ENCODE measurements at regions not wholly inside any gene's neighbourhood (a gene's known extent, or its start where the extent isn't known, plus 50 kb on each side); places are given as distances from the start of the nearest gene placed in this dataset.
"Not testable (repeated sequence)": the region's sequence is repeated elsewhere in the genome, so short reads cannot be mapped to it uniquely, and the experiment has no call there.

- H3K27ac Mint-ChIP-seq (ENCODE audit: unreplicated experiment); CTCF ChIA-PET; H3K36me3 Mint-ChIP-seq (ENCODE audit: insufficient read depth, unreplicated experiment); H3K27me3 ChIP-seq (replicated peaks; ENCODE audit: control insufficient read depth, insufficient read depth, low read length); H3K9me3 ChIP-seq; POLR2A ChIA-PET; intact Hi-C loops (cut with micrococcal nuclease; ENCODE audit: unreplicated experiment); H3K4me1 ChIP-seq; H3K36me3 ChIP-seq (ENCODE audit: control insufficient read depth, insufficient read depth, low read length); H3K4me3 Mint-ChIP-seq (ENCODE audit: unreplicated experiment); H3K4me3 ChIP-seq (ENCODE audit: low read depth, low read length); H3K27me3 Mint-ChIP-seq (ENCODE audit: insufficient read depth, unreplicated experiment); H3K9me3 Mint-ChIP-seq (ENCODE audit: unreplicated experiment); H3K4me1 Mint-ChIP-seq (ENCODE audit: low read depth, unreplicated experiment); DNase-seq; BruUV-seq (replicated peaks): not testable (repeated sequence)
These were observed 105.8 kb upstream of the ZNF658 start for GRCh38 chr9:66794769-66795168.

GRCh38 chr9:66795723-66796503, 104.6 kb upstream of the ZNF658 start:
- H3K36me3 Mint-ChIP-seq (ENCODE audit: insufficient read depth, unreplicated experiment); BruUV-seq (replicated peaks); H3K4me1 ChIP-seq; H3K27me3 ChIP-seq (replicated peaks; ENCODE audit: control insufficient read depth, insufficient read depth, low read length); H3K4me3 Mint-ChIP-seq (ENCODE audit: unreplicated experiment); H3K27me3 Mint-ChIP-seq (ENCODE audit: insufficient read depth, unreplicated experiment); CTCF ChIA-PET; DNase-seq; H3K9me3 ChIP-seq; H3K9me3 Mint-ChIP-seq (ENCODE audit: unreplicated experiment); H3K36me3 ChIP-seq (ENCODE audit: control insufficient read depth, insufficient read depth, low read length); H3K4me1 Mint-ChIP-seq (ENCODE audit: low read depth, unreplicated experiment); H3K4me3 ChIP-seq (ENCODE audit: low read depth, low read length); POLR2A ChIA-PET; H3K27ac Mint-ChIP-seq (ENCODE audit: unreplicated experiment); intact Hi-C loops (cut with micrococcal nuclease; ENCODE audit: unreplicated experiment): not testable (repeated sequence)

- H3K36me3 Mint-ChIP-seq (ENCODE audit: insufficient read depth, unreplicated experiment); H3K27ac Mint-ChIP-seq (ENCODE audit: unreplicated experiment); H3K4me1 ChIP-seq; H3K4me3 Mint-ChIP-seq (ENCODE audit: unreplicated experiment); DNase-seq; H3K27me3 ChIP-seq (replicated peaks; ENCODE audit: control insufficient read depth, insufficient read depth, low read length); H3K36me3 ChIP-seq (ENCODE audit: control insufficient read depth, insufficient read depth, low read length); H3K4me1 Mint-ChIP-seq (ENCODE audit: low read depth, unreplicated experiment); H3K4me3 ChIP-seq (ENCODE audit: low read depth, low read length); POLR2A ChIA-PET; H3K27me3 Mint-ChIP-seq (ENCODE audit: insufficient read depth, unreplicated experiment); BruUV-seq (replicated peaks); intact Hi-C loops (cut with micrococcal nuclease; ENCODE audit: unreplicated experiment); H3K9me3 ChIP-seq; H3K9me3 Mint-ChIP-seq (ENCODE audit: unreplicated experiment); CTCF ChIA-PET: not testable (repeated sequence)
These were observed 102.5 kb upstream of the ZNF658 start for GRCh38 chr9:66797905-66798616.

- POLR2A ChIA-PET: not testable (repeated sequence)
These were observed 96.9 kb upstream of the ZNF658 start for GRCh38 chr9:66803619-66804018.

GRCh38 chr9:66810247-66810646, 90.3 kb upstream of the ZNF658 start:
- H3K4me3 ChIP-seq (ENCODE audit: low read depth, low read length); H3K36me3 Mint-ChIP-seq (ENCODE audit: insufficient read depth, unreplicated experiment); H3K27ac Mint-ChIP-seq (ENCODE audit: unreplicated experiment); intact Hi-C loops (cut with micrococcal nuclease; ENCODE audit: unreplicated experiment); H3K4me1 ChIP-seq; BruUV-seq (replicated peaks); DNase-seq; H3K9me3 ChIP-seq; H3K4me1 Mint-ChIP-seq (ENCODE audit: low read depth, unreplicated experiment); POLR2A ChIA-PET; H3K4me3 Mint-ChIP-seq (ENCODE audit: unreplicated experiment); H3K9me3 Mint-ChIP-seq (ENCODE audit: unreplicated experiment); H3K27me3 ChIP-seq (replicated peaks; ENCODE audit: control insufficient read depth, insufficient read depth, low read length); CTCF ChIA-PET; H3K27me3 Mint-ChIP-seq (ENCODE audit: insufficient read depth, unreplicated experiment); H3K36me3 ChIP-seq (ENCODE audit: control insufficient read depth, insufficient read depth, low read length): not testable (repeated sequence)

More at GRCh38 chr9:66803619-66804018, 96.9 kb upstream of the ZNF658 start:
- intact Hi-C loops (cut with micrococcal nuclease; ENCODE audit: unreplicated experiment); CTCF ChIA-PET; H3K27me3 Mint-ChIP-seq (ENCODE audit: insufficient read depth, unreplicated experiment); H3K36me3 Mint-ChIP-seq (ENCODE audit: insufficient read depth, unreplicated experiment); H3K4me1 Mint-ChIP-seq (ENCODE audit: low read depth, unreplicated experiment); H3K27ac Mint-ChIP-seq (ENCODE audit: unreplicated experiment); H3K27me3 ChIP-seq (replicated peaks; ENCODE audit: control insufficient read depth, insufficient read depth, low read length); H3K4me1 ChIP-seq; H3K4me3 ChIP-seq (ENCODE audit: low read depth, low read length); DNase-seq; BruUV-seq (replicated peaks); H3K36me3 ChIP-seq (ENCODE audit: control insufficient read depth, insufficient read depth, low read length); H3K4me3 Mint-ChIP-seq (ENCODE audit: unreplicated experiment); H3K9me3 Mint-ChIP-seq (ENCODE audit: unreplicated experiment); H3K9me3 ChIP-seq: not testable (repeated sequence)

DNA sequence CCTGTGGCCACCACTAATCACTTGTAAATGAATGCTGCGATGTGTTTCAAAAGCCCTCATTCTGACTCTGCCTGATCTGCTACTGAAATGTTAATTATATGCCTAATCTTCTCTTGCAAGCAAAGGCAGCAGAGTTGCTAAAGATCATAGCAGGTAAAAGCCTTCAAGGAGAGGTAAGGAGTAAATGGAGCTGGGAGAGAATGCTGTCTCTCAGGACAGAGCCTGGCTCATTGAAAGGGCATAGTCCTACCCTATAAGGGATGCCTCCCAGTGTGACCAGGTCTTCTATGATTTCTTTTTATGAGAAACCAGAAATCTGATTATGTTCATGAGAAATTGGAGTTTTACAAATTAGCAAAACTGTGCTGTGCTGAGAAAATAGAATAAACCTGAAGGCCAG, 88.2 kb upstream of the ZNF658 start:
- H3K4me3 Mint-ChIP-seq (ENCODE audit: unreplicated experiment); H3K36me3 Mint-ChIP-seq (ENCODE audit: insufficient read depth, unreplicated experiment); H3K4me1 ChIP-seq; POLR2A ChIA-PET; H3K4me3 ChIP-seq (ENCODE audit: low read depth, low read length); CTCF ChIA-PET; H3K27me3 ChIP-seq (replicated peaks; ENCODE audit: control insufficient read depth, insufficient read depth, low read length); BruUV-seq (replicated peaks); H3K9me3 Mint-ChIP-seq (ENCODE audit: unreplicated experiment); H3K36me3 ChIP-seq (ENCODE audit: control insufficient read depth, insufficient read depth, low read length); H3K27me3 Mint-ChIP-seq (ENCODE audit: insufficient read depth, unreplicated experiment); intact Hi-C loops (cut with micrococcal nuclease; ENCODE audit: unreplicated experiment); DNase-seq; H3K27ac Mint-ChIP-seq (ENCODE audit: unreplicated experiment); H3K4me1 Mint-ChIP-seq (ENCODE audit: low read depth, unreplicated experiment); H3K9me3 ChIP-seq: not testable (repeated sequence)

GRCh38 chr9:66812967-66813366, 87.6 kb upstream of the ZNF658 start:
- H3K4me3 Mint-ChIP-seq (ENCODE audit: unreplicated experiment); intact Hi-C loops (cut with micrococcal nuclease; ENCODE audit: unreplicated experiment); H3K9me3 Mint-ChIP-seq (ENCODE audit: unreplicated experiment); BruUV-seq (replicated peaks); H3K27ac Mint-ChIP-seq (ENCODE audit: unreplicated experiment); H3K4me1 Mint-ChIP-seq (ENCODE audit: low read depth, unreplicated experiment); H3K4me3 ChIP-seq (ENCODE audit: low read depth, low read length); H3K9me3 ChIP-seq; POLR2A ChIA-PET; H3K27me3 ChIP-seq (replicated peaks; ENCODE audit: control insufficient read depth, insufficient read depth, low read length); DNase-seq; H3K4me1 ChIP-seq; H3K36me3 ChIP-seq (ENCODE audit: control insufficient read depth, insufficient read depth, low read length); H3K27me3 Mint-ChIP-seq (ENCODE audit: insufficient read depth, unreplicated experiment); H3K36me3 Mint-ChIP-seq (ENCODE audit: insufficient read depth, unreplicated experiment); CTCF ChIA-PET: not testable (repeated sequence)
